ENCODE measurements at regions not wholly inside any gene's neighbourhood (a gene's known extent, or its start where the extent isn't known, plus 50 kb on each side); places are given as distances from the start of the nearest gene placed in this dataset.

- H3K4me1 ChIP-seq (ENCODE audit: control insufficient read depth in 2 of 3, insufficient read depth in 2 of 3, low read depth in 1 of 3, low read length in 3 of 3) = no peaks in the 10 kb centered on the region
- intact Hi-C loops (cut with DNase I) = no loop called here
- H3K4me3 ChIP-seq (ENCODE audit: low read length in 3 of 3) = no peak overlapping the region
- no peak for FAIRE-seq
- H3K36me3 ChIP-seq (ENCODE audit: control insufficient read depth in 2 of 3, insufficient read depth in 3 of 3, low read length in 3 of 3) = no peaks in the 10 kb centered on the region
- H3K9ac ChIP-seq (ENCODE audit: low read length in 3 of 3) = no peak overlapping the region
- no peaks in the 10 kb centered on the region for H3K27me3 ChIP-seq (ENCODE audit: control insufficient read depth, insufficient read depth, low read length)
- no peak overlapping the region for H3K27ac ChIP-seq (ENCODE audit: low read depth in 2 of 2, low read length in 2 of 2)
- DNase-seq = no peak
- peaks cover 0 to 2% (median 0%) of the 10 kb centered on the region in 3 donors for H3K9me3 ChIP-seq (ENCODE audit: control insufficient read depth in 2 of 3, insufficient read depth in 1 of 3, low read length in 3 of 3)
- TF ChIP-seq, protein P1, sequence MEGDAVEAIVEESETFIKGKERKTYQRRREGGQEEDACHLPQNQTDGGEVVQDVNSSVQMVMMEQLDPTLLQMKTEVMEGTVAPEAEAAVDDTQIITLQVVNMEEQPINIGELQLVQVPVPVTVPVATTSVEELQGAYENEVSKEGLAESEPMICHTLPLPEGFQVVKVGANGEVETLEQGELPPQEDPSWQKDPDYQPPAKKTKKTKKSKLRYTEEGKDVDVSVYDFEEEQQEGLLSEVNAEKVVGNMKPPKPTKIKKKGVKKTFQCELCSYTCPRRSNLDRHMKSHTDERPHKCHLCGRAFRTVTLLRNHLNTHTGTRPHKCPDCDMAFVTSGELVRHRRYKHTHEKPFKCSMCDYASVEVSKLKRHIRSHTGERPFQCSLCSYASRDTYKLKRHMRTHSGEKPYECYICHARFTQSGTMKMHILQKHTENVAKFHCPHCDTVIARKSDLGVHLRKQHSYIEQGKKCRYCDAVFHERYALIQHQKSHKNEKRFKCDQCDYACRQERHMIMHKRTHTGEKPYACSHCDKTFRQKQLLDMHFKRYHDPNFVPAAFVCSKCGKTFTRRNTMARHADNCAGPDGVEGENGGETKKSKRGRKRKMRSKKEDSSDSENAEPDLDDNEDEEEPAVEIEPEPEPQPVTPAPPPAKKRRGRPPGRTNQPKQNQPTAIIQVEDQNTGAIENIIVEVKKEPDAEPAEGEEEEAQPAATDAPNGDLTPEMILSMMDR (IDR thresholded peaks at IDR 0.05; ENCODE audit: borderline replicate concordance, extremely low read depth, insufficient read depth) = no peak
These were observed 53.0 kb upstream of the DNAH5 start for GRCh38 chr5:13997514-13997913.

DNA sequence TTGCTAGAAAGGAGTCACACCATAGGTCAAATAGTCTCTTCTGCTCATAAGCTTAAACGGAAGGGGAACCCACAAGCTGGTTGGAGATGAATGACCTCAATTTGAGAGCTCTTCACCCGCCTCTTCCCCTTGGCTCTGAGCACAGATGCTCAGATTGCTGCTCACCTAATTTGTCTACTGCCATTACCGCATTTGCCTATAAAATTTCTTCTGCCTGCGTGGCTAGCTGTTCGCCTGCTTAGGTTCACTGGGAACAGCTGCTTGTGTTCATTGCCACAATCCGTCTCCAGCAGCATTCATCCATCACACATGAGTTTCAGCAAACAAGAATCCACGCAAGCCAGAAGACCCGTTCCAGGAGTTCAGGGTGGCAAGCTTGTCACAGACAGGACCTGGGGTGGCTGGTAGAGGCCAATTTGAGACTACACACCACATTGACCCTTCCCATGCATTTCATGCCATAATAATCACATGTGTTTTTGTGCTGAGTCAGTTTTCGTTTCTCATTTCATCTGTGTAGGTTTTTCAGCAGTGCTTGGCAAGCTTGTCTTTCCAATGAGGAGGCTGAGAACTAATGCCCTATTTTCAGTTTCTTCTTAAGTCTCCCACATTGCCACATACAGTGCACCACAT, 50.2 kb upstream of the DNAH5 start:
- no peak for FAIRE-seq
- TF ChIP-seq, protein P1 (IDR thresholded peaks at IDR 0.05; ENCODE audit: borderline replicate concordance, extremely low read depth, insufficient read depth) = no peak
- Histone ChIP-seq H3K36me3 (ENCODE audit: control insufficient read depth in 2 of 3, insufficient read depth in 3 of 3, low read length in 3 of 3) (no peaks in the 10 kb centered on the region), H3K4me1 (ENCODE audit: control insufficient read depth in 2 of 3, insufficient read depth in 2 of 3, low read depth in 1 of 3, low read length in 3 of 3) (no peaks in the 10 kb centered on the region), H3K27ac (ENCODE audit: low read depth in 2 of 2, low read length in 2 of 2) (no peak overlapping the region), H3K4me3 (ENCODE audit: low read length in 3 of 3) (no peak overlapping the region), H3K9ac (ENCODE audit: low read length in 3 of 3) (no peak overlapping the region), H3K27me3 (ENCODE audit: control insufficient read depth, insufficient read depth, low read length) (no peaks in the 10 kb centered on the region), H3K9me3 (ENCODE audit: control insufficient read depth in 2 of 3, insufficient read depth in 1 of 3, low read length in 3 of 3) (peaks cover 0 to 2% (median 0%) of the 10 kb centered on the region in 3 donors)
- intact Hi-C loops (cut with DNase I) = no loop called here
- peak in 2 of 5 donors; percentile 11 to 21 for DNase-seq

All from kidney (tissue), 13 donors.